LNCAP (cell line): ENCODE measurements at regions not wholly inside any gene's neighbourhood (a gene's known extent, or its start where the extent isn't known, plus 50 kb on each side); places are given as distances from the start of the nearest gene placed in this dataset.

Source experiments
- CTCF ChIP-seq: fragments of 450-650 bp; IDR thresholded peaks from 2 replicates; pipeline ENCODE4 v1.5.1; 2017; ENCODE audit warnings: mild to moderate bottlenecking

DNA sequence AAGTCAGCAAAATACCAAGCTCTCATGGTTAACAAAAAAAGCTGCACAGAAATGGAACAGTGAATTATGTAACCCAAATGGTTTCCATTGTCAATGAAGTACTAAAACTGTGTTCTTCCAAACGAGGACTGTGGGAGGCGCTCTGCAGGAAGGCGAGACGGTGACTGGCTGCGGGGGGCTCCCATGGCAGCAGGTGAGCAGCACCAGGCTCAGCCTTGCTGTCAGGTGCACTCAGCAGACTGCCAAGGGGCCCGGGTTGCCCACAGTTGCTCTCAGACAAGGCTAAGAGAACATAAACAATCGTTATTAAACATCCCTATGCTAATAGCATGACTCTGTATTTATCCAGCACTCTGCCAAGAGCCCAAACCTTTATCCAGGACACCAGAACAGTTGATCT, 630.3 kb upstream of the ARID1B start:
- TF ChIP-seq CTCF = no peak

- no peak for TF ChIP-seq CTCF
These were observed 645.8 kb upstream of the ARID1B start for GRCh38 chr6:156131221-156131903.

- TF ChIP-seq CTCF = no peak
These were observed 650.6 kb upstream of the ARID1B start for GRCh38 chr6:156126535-156126934.

GRCh38 chr6:156125844-156126243, 651.3 kb upstream of the ARID1B start:
- no peak for TF ChIP-seq CTCF

GRCh38 chr6:156123731-156124130, 653.4 kb upstream of the ARID1B start:
- TF ChIP-seq CTCF = no peak

GRCh38 chr6:156121973-156122372, 655.2 kb upstream of the ARID1B start:
- no peak for TF ChIP-seq CTCF

DNA sequence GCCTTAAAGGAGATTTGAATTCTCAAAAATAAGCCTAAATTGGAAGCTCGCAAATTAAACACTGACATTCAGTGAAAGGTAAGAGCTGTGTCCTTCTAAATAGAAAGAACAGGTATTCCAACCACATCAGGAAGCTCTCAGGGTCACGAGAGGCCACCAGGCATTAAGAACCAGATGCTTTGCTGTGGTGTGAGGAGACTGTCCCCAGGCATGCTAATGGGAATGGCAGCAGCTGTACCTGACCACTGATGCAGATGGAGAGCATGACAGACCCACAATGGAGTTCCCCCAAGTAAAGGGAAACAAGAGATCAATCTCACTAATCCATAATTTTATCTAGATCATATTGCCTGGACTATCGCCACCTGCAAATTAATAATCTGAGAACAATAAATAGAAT, 658.9 kb upstream of the NOX3 start:
- TF ChIP-seq CTCF = no peak

DNA sequence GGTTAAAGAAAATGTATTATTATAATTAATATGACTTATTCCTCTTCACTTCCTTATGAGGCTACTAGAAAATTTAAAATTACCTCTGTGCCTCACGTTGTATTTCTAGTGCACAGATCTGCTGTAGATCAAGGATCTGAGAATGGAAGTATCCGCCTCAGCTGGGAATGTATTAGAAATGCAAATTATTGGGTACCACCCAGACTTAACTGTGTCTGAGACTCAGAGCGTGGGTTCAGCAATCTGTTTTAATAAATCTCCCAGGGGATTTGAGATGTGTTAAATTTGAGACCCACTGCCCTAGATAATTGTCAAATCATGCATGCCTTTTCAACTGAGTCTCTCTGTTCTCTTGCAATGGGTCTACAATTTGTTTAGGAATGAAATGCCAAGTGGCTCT, 658.0 kb upstream of the NOX3 start:
- TF ChIP-seq CTCF = no peak
